ENCODE measurements at regions not wholly inside any gene's neighbourhood (a gene's known extent, or its start where the extent isn't known, plus 50 kb on each side); places are given as distances from the start of the nearest gene placed in this dataset.

DNA sequence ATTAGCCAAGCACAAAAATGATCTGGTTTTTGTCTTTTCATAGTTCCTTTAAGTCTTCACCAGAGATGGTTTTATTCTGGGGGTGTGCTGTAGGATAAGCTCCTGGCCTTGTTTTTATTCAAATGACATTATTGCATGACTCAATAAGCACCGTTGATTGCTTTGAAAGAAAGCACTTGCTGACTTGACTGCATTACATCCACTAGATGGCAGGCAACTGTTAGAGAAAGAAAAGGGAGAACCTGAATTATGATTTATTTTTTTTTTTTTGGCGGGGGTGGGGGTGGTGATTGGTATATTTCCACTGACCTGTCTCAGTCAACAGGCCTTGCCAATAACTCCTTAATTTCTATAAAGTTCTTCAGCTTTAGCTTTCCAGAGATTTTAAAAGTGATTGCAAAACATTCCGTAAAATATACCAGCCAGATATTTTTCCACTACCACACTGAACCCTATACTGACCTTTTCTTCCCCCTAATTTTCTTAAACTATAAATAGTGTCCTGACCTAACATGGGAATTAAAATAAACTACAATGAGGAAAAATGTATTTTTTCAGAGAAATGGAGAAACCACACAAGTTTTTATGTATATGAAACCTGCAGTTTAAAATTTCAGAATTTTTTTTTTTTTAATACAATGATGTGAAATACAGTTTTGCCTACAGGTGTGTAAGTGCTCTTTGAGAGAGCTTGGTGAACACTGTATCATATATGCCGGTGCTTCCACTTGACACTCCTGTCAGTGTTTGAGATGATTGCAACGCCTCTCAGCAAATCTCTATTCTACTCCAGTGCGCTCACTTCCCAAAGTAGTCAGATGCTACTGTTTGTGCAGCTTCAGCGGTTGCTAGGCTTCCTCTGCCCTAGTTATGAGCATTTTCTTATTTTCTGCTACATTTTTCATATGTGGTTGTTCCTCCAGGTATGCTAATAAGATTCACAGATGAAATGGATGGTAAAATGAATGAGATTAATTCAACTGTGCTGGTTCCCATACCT, 274.3 kb downstream of the CD109 start (continued):
- no peak for TF ChIP-seq RERE (CRISPR knock-in tag; IDR thresholded peaks at IDR 0.05; ENCODE audit: borderline replicate concordance)
- no peak for TF ChIP-seq ZNF551 (CRISPR knock-in tag; IDR thresholded peaks at IDR 0.05)
- no peak for TF ChIP-seq POLR2AphosphoS2 (IDR thresholded peaks at IDR 0.05; ENCODE audit: low read length)
- no peak for TF ChIP-seq ZKSCAN1 (IDR thresholded peaks at IDR 0.05; ENCODE audit: low read depth, low read length)
- peak; percentile 28; the same call in 1 of the 2 replicates for TF ChIP-seq TEAD4 (IDR thresholded peaks at IDR 0.05; ENCODE audit: low read length)
- no peak for TF ChIP-seq TEAD4 (CRISPR knock-in tag; IDR thresholded peaks at IDR 0.05; ENCODE audit: borderline replicate concordance)
- TF ChIP-seq BMI1 (IDR thresholded peaks at IDR 0.05; ENCODE audit: low read length): no peak
- no peak for TF ChIP-seq CBFA2T3 (IDR thresholded peaks at IDR 0.05)
- no peak for TF ChIP-seq ZNF23 (CRISPR knock-in tag; IDR thresholded peaks at IDR 0.05)
- no peak for TF ChIP-seq NCOA2 (IDR thresholded peaks at IDR 0.05; ENCODE audit: partially characterized antibody in 2 of 2)
- peak; percentile 34 for TF ChIP-seq MEIS2 (IDR thresholded peaks at IDR 0.05; ENCODE audit: partially characterized antibody)
- no peak for TF ChIP-seq BCOR (IDR thresholded peaks at IDR 0.05)
- TF ChIP-seq KAT2B (IDR thresholded peaks at IDR 0.05; ENCODE audit: low read depth, low read length): no peak
- TF ChIP-seq ZNF282 (CRISPR knock-in tag; IDR thresholded peaks at IDR 0.05): no peak

All from K562 (cell line).